ENCODE measurements at regions not wholly inside any gene's neighbourhood (a gene's known extent, or its start where the extent isn't known, plus 50 kb on each side); places are given as distances from the start of the nearest gene placed in this dataset.
"Not testable (repeated sequence)": the region's sequence is repeated elsewhere in the genome, so short reads cannot be mapped to it uniquely, and the experiment has no call there.

DNA sequence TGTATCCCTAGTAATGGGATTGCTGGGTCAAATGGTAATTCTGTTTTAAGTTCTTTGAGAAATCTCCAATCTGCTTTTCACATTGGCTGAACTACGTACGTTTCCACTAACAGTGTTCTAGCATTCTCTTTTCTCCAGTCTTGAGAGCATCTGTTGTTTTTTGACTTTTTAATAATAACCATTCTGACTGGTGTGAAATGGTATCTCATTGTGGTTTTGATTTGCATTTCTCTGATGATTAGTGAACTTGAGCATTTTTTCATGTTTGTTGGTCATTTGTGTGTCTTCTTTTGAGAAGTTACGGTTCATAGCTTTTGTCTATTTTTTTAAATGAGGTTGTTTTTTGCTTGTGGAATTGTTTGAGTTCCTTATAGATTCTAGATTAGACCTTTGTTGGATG is 72.5 kb upstream of the BCL6 start:
- TF ChIP-seq, protein P1, sequence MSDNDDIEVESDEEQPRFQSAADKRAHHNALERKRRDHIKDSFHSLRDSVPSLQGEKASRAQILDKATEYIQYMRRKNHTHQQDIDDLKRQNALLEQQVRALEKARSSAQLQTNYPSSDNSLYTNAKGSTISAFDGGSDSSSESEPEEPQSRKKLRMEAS (IDR thresholded peaks at IDR 0.05): not testable (repeated sequence)
- TF ChIP-seq, protein P2, sequence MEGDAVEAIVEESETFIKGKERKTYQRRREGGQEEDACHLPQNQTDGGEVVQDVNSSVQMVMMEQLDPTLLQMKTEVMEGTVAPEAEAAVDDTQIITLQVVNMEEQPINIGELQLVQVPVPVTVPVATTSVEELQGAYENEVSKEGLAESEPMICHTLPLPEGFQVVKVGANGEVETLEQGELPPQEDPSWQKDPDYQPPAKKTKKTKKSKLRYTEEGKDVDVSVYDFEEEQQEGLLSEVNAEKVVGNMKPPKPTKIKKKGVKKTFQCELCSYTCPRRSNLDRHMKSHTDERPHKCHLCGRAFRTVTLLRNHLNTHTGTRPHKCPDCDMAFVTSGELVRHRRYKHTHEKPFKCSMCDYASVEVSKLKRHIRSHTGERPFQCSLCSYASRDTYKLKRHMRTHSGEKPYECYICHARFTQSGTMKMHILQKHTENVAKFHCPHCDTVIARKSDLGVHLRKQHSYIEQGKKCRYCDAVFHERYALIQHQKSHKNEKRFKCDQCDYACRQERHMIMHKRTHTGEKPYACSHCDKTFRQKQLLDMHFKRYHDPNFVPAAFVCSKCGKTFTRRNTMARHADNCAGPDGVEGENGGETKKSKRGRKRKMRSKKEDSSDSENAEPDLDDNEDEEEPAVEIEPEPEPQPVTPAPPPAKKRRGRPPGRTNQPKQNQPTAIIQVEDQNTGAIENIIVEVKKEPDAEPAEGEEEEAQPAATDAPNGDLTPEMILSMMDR (IDR thresholded peaks at IDR 0.05; ENCODE audit: low read depth, low read length, missing input control): not testable (repeated sequence)
- not testable (repeated sequence) for TF ChIP-seq SP1 (IDR thresholded peaks at IDR 0.05)

Measured in liver (tissue), 3 donors.